ENCODE measurements at regions not wholly inside any gene's neighbourhood (a gene's known extent, or its start where the extent isn't known, plus 50 kb on each side); places are given as distances from the start of the nearest gene placed in this dataset.

GRCh38 chr1:230544758-230545157, 97.5 kb upstream of the COG2 start:
- no peak overlapping the region for H3K9ac ChIP-seq (ENCODE audit: low read depth in 1 of 3, low read length in 3 of 3)
- H3K9me3 ChIP-seq (ENCODE audit: control insufficient read depth in 3 of 3, low read length in 3 of 3): no peaks in the 10 kb centered on the region
- no peak overlapping the region for H3K4me3 ChIP-seq (ENCODE audit: low read length in 3 of 3)
- no peaks in the 10 kb centered on the region for H3K4me1 ChIP-seq (ENCODE audit: control insufficient read depth in 3 of 3, insufficient read depth in 3 of 3, low read length in 3 of 3)
- H3K27me3 ChIP-seq (ENCODE audit: control insufficient read depth in 3 of 3, insufficient read depth in 3 of 3, low read length in 3 of 3): peaks cover 0 to 3% (median 0%) of the 10 kb centered on the region in 3 donors
- no peaks in the 10 kb centered on the region for H3K36me3 ChIP-seq (ENCODE audit: control insufficient read depth in 3 of 3, insufficient read depth in 3 of 3, low read length in 3 of 3)
- H3K27ac ChIP-seq (ENCODE audit: low read depth, low read length): no peak overlapping the region

- Histone ChIP-seq H3K27me3 (ENCODE audit: control insufficient read depth in 3 of 3, insufficient read depth in 3 of 3, low read length in 3 of 3) (peaks cover 0 to 3% (median 0%) of the 10 kb centered on the region in 3 donors), H3K27ac (ENCODE audit: low read depth, low read length) (no peak overlapping the region), H3K4me3 (ENCODE audit: low read length in 3 of 3) (no peak overlapping the region), H3K4me1 (ENCODE audit: control insufficient read depth in 3 of 3, insufficient read depth in 3 of 3, low read length in 3 of 3) (no peaks in the 10 kb centered on the region), H3K36me3 (ENCODE audit: control insufficient read depth in 3 of 3, insufficient read depth in 3 of 3, low read length in 3 of 3) (no peaks in the 10 kb centered on the region), H3K9ac (ENCODE audit: low read depth in 1 of 3, low read length in 3 of 3) (no peak overlapping the region), H3K9me3 (ENCODE audit: control insufficient read depth in 3 of 3, low read length in 3 of 3) (no peaks in the 10 kb centered on the region)
Observed at GRCh38 chr1:230543085-230543484, 99.2 kb upstream of the COG2 start.

- H3K9me3 ChIP-seq (ENCODE audit: control insufficient read depth in 3 of 3, low read length in 3 of 3): no peaks in the 10 kb centered on the region
- H3K4me3 ChIP-seq (ENCODE audit: low read length in 3 of 3): no peak overlapping the region
- peaks cover 0 to 3% (median 0%) of the 10 kb centered on the region in 3 donors for H3K27me3 ChIP-seq (ENCODE audit: control insufficient read depth in 3 of 3, insufficient read depth in 3 of 3, low read length in 3 of 3)
- no peaks in the 10 kb centered on the region for H3K36me3 ChIP-seq (ENCODE audit: control insufficient read depth in 3 of 3, insufficient read depth in 3 of 3, low read length in 3 of 3)
- H3K4me1 ChIP-seq (ENCODE audit: control insufficient read depth in 3 of 3, insufficient read depth in 3 of 3, low read length in 3 of 3): no peaks in the 10 kb centered on the region
- no peak overlapping the region for H3K9ac ChIP-seq (ENCODE audit: low read depth in 1 of 3, low read length in 3 of 3)
- H3K27ac ChIP-seq (ENCODE audit: low read depth, low read length): no peak overlapping the region
Observed at GRCh38 chr1:230542681-230543080, 99.6 kb upstream of the COG2 start.

- Histone ChIP-seq H3K36me3 (ENCODE audit: control insufficient read depth in 3 of 3, insufficient read depth in 3 of 3, low read length in 3 of 3) (no peaks in the 10 kb centered on the region), H3K9ac (ENCODE audit: low read depth in 1 of 3, low read length in 3 of 3) (no peak overlapping the region), H3K4me1 (ENCODE audit: control insufficient read depth in 3 of 3, insufficient read depth in 3 of 3, low read length in 3 of 3) (no peaks in the 10 kb centered on the region), H3K27me3 (ENCODE audit: control insufficient read depth in 3 of 3, insufficient read depth in 3 of 3, low read length in 3 of 3) (no peaks in the 10 kb centered on the region), H3K27ac (ENCODE audit: low read depth, low read length) (no peak overlapping the region), H3K4me3 (ENCODE audit: low read length in 3 of 3) (no peak overlapping the region), H3K9me3 (ENCODE audit: control insufficient read depth in 3 of 3, low read length in 3 of 3) (peaks cover 0 to 2% (median 0%) of the 10 kb centered on the region in 3 donors)
Observed at GRCh38 chr1:230542054-230542453, 100.2 kb upstream of the COG2 start.

GRCh38 chr1:230541306-230541705, 101.0 kb upstream of the COG2 start:
- Histone ChIP-seq H3K9me3 (ENCODE audit: control insufficient read depth in 3 of 3, low read length in 3 of 3) (peaks cover 0 to 2% (median 0%) of the 10 kb centered on the region in 3 donors), H3K9ac (ENCODE audit: low read depth in 1 of 3, low read length in 3 of 3) (no peak overlapping the region), H3K36me3 (ENCODE audit: control insufficient read depth in 3 of 3, insufficient read depth in 3 of 3, low read length in 3 of 3) (no peaks in the 10 kb centered on the region), H3K4me1 (ENCODE audit: control insufficient read depth in 3 of 3, insufficient read depth in 3 of 3, low read length in 3 of 3) (no peaks in the 10 kb centered on the region), H3K4me3 (ENCODE audit: low read length in 3 of 3) (no peak overlapping the region), H3K27ac (ENCODE audit: low read depth, low read length) (no peak overlapping the region), H3K27me3 (ENCODE audit: control insufficient read depth in 3 of 3, insufficient read depth in 3 of 3, low read length in 3 of 3) (no peaks in the 10 kb centered on the region)

- Histone ChIP-seq H3K27me3 (ENCODE audit: control insufficient read depth in 3 of 3, insufficient read depth in 3 of 3, low read length in 3 of 3) (no peaks in the 10 kb centered on the region), H3K27ac (ENCODE audit: low read depth, low read length) (no peak overlapping the region), H3K36me3 (ENCODE audit: control insufficient read depth in 3 of 3, insufficient read depth in 3 of 3, low read length in 3 of 3) (no peaks in the 10 kb centered on the region), H3K4me3 (ENCODE audit: low read length in 3 of 3) (no peak overlapping the region), H3K4me1 (ENCODE audit: control insufficient read depth in 3 of 3, insufficient read depth in 3 of 3, low read length in 3 of 3) (no peaks in the 10 kb centered on the region), H3K9me3 (ENCODE audit: control insufficient read depth in 3 of 3, low read length in 3 of 3) (peaks cover 0 to 2% (median 0%) of the 10 kb centered on the region in 3 donors), H3K9ac (ENCODE audit: low read depth in 1 of 3, low read length in 3 of 3) (no peak overlapping the region)
Observed at GRCh38 chr1:230540421-230541155, 101.7 kb upstream of the COG2 start.

- Histone ChIP-seq H3K4me1 (ENCODE audit: control insufficient read depth in 3 of 3, insufficient read depth in 3 of 3, low read length in 3 of 3) (no peaks in the 10 kb centered on the region), H3K9me3 (ENCODE audit: control insufficient read depth in 3 of 3, low read length in 3 of 3) (peaks cover 0 to 2% (median 0%) of the 10 kb centered on the region in 3 donors), H3K36me3 (ENCODE audit: control insufficient read depth in 3 of 3, insufficient read depth in 3 of 3, low read length in 3 of 3) (no peaks in the 10 kb centered on the region), H3K4me3 (ENCODE audit: low read length in 3 of 3) (no peak overlapping the region), H3K9ac (ENCODE audit: low read depth in 1 of 3, low read length in 3 of 3) (no peak overlapping the region), H3K27me3 (ENCODE audit: control insufficient read depth in 3 of 3, insufficient read depth in 3 of 3, low read length in 3 of 3) (no peaks in the 10 kb centered on the region), H3K27ac (ENCODE audit: low read depth, low read length) (no peak overlapping the region)
Observed at GRCh38 chr1:230537456-230537855, 104.8 kb upstream of the COG2 start.

- H3K4me3 ChIP-seq (ENCODE audit: low read length in 3 of 3): no peak overlapping the region
- no peaks in the 10 kb centered on the region for H3K36me3 ChIP-seq (ENCODE audit: control insufficient read depth in 3 of 3, insufficient read depth in 3 of 3, low read length in 3 of 3)
- peaks cover 0 to 2% (median 0%) of the 10 kb centered on the region in 3 donors for H3K9me3 ChIP-seq (ENCODE audit: control insufficient read depth in 3 of 3, low read length in 3 of 3)
- no peaks in the 10 kb centered on the region for H3K27me3 ChIP-seq (ENCODE audit: control insufficient read depth in 3 of 3, insufficient read depth in 3 of 3, low read length in 3 of 3)
- no peaks in the 10 kb centered on the region for H3K4me1 ChIP-seq (ENCODE audit: control insufficient read depth in 3 of 3, insufficient read depth in 3 of 3, low read length in 3 of 3)
- no peak overlapping the region for H3K27ac ChIP-seq (ENCODE audit: low read depth, low read length)
- H3K9ac ChIP-seq (ENCODE audit: low read depth in 1 of 3, low read length in 3 of 3): no peak overlapping the region
Observed at GRCh38 chr1:230536641-230537155, 105.6 kb upstream of the COG2 start.

GRCh38 chr1:230534224-230534623, 108.1 kb upstream of the COG2 start:
- H3K27ac ChIP-seq (ENCODE audit: low read depth, low read length): no peak overlapping the region
- no peaks in the 10 kb centered on the region for H3K27me3 ChIP-seq (ENCODE audit: control insufficient read depth in 3 of 3, insufficient read depth in 3 of 3, low read length in 3 of 3)
- H3K4me3 ChIP-seq (ENCODE audit: low read length in 3 of 3): no peak overlapping the region
- H3K4me1 ChIP-seq (ENCODE audit: control insufficient read depth in 3 of 3, insufficient read depth in 3 of 3, low read length in 3 of 3): no peaks in the 10 kb centered on the region
- no peaks in the 10 kb centered on the region for H3K36me3 ChIP-seq (ENCODE audit: control insufficient read depth in 3 of 3, insufficient read depth in 3 of 3, low read length in 3 of 3)
- no peak overlapping the region for H3K9ac ChIP-seq (ENCODE audit: low read depth in 1 of 3, low read length in 3 of 3)
- peaks cover 0 to 3% (median 2%) of the 10 kb centered on the region in 3 donors for H3K9me3 ChIP-seq (ENCODE audit: control insufficient read depth in 3 of 3, low read length in 3 of 3)

GRCh38 chr1:230531103-230531502, 105.0 kb upstream of the PGBD5 start:
- H3K4me1 ChIP-seq (ENCODE audit: control insufficient read depth in 3 of 3, insufficient read depth in 3 of 3, low read length in 3 of 3): no peaks in the 10 kb centered on the region
- H3K36me3 ChIP-seq (ENCODE audit: control insufficient read depth in 3 of 3, insufficient read depth in 3 of 3, low read length in 3 of 3): no peaks in the 10 kb centered on the region
- no peak overlapping the region for H3K27ac ChIP-seq (ENCODE audit: low read depth, low read length)
- H3K9ac ChIP-seq (ENCODE audit: low read depth in 1 of 3, low read length in 3 of 3): no peak overlapping the region
- H3K4me3 ChIP-seq (ENCODE audit: low read length in 3 of 3): no peak overlapping the region
- H3K9me3 ChIP-seq (ENCODE audit: control insufficient read depth in 3 of 3, low read length in 3 of 3): peaks cover 0 to 3% (median 0%) of the 10 kb centered on the region in 3 donors
- H3K27me3 ChIP-seq (ENCODE audit: control insufficient read depth in 3 of 3, insufficient read depth in 3 of 3, low read length in 3 of 3): no peaks in the 10 kb centered on the region

Measured in skeletal muscle tissue (tissue), 3 donors.